K562 (cell line): ENCODE measurements at regions not wholly inside any gene's neighbourhood (a gene's known extent, or its start where the extent isn't known, plus 50 kb on each side); places are given as distances from the start of the nearest gene placed in this dataset.

Experiments
- ATAC-seq: fragments of 200-7000 bp; cut with Tn5 transposase; 3 replicates; pipeline ENCODE4 v1.9.1; 2020; ENCODE audit warnings: moderate library complexity
- BruUV-seq: library from RNA; stranded (reverse); fragments of 400-500 nt; replicated peaks from 2 replicates; lab custom pipeline; 2021; lab: Mats Ljungman, UMichigan
- CTCF ChIA-PET: fragments of 300-600 bp; formaldehyde crosslinking; extraction: SDS; loops from one replicate; lab custom pipeline; 2021; ENCODE audit warnings: low intra/inter-chr PET ratio; lab: Yijun Ruan, JAX
- POLR2A ChIA-PET: fragments of 300-600, 350-650 bp; sonication (Branson Sonifier 250); formaldehyde crosslinking; extraction: SDS; loops from one replicate; lab custom pipeline; 2021; ENCODE audit warnings: antibody characterized with exemption, inconsistent platforms; lab: Yijun Ruan, JAX
- DNase-seq, 4 experiments: peaks; one replicate each; pipeline versions ENCODE4 v3.0.0 to v3.0.0-alpha.2; 2011 to 2018; ENCODE audit warnings: low spot score in 3 of 4, mixed read lengths in 3 of 4; ENCODE audit errors: extremely low read depth in 1 of 4
- FAIRE-seq: peaks from 2 replicates; lab custom pipeline; 2011; peaks lifted over from hg19 to GRCh38; lab: Jason Lieb, UNC
- H2AFZ ChIP-seq: 2 replicates; pipeline ENCODE4 v1.6.0; 2011; ENCODE audit warnings: low read depth, low read length, control low read depth, inconsistent platforms
- H3K27ac ChIP-seq: fragments of 200-600 bp; 3 replicates; pipeline ENCODE4 v1.8.0; 2011; ENCODE audit warnings: low read depth, mild to moderate bottlenecking, control low read depth, inconsistent platforms, low read length, moderate library complexity, mixed read lengths; ENCODE audit errors: extremely low read depth
- H3K27me3 ChIP-seq, 2 experiments: fragments of 300-600 bp in 1 of 2; 2 replicates in 1 of 2; 3 replicates in 1 of 2; pipeline versions ENCODE4 v1.6.0 to v1.8.0; 2011; ENCODE audit warnings: inconsistent platforms in 2 of 2, low read length in 2 of 2, mild to moderate bottlenecking in 1 of 2, mixed read lengths in 1 of 2, moderate library complexity in 1 of 2; ENCODE audit not compliant: control insufficient read depth in 2 of 2, insufficient read depth in 2 of 2
- H3K36me3 ChIP-seq: fragments of 300-600 bp; 3 replicates; pipeline ENCODE4 v1.8.0; 2011; ENCODE audit warnings: mild to moderate bottlenecking, low read length, inconsistent platforms; ENCODE audit not compliant: control insufficient read depth, insufficient read depth
- H3K4me1 ChIP-seq, 2 experiments: fragments of 200-600 bp in 1 of 2; replicated peaks in 1 of 2; 2 replicates in 1 of 2; 3 replicates in 1 of 2; pipeline versions ENCODE4 v1.5.1 to v1.8.0; 2011; ENCODE audit warnings: inconsistent platforms in 2 of 2, low read length in 2 of 2, mild to moderate bottlenecking in 1 of 2, mixed read lengths in 1 of 2, moderate library complexity in 1 of 2; ENCODE audit not compliant: control insufficient read depth in 2 of 2, insufficient read depth in 2 of 2
- H3K4me2 ChIP-seq: 2 replicates; pipeline ENCODE4 v1.6.1; 2011; ENCODE audit warnings: low read length, control low read depth, inconsistent platforms, mixed read lengths; ENCODE audit not compliant: insufficient read depth
- H3K4me3 ChIP-seq: fragments of 200-600 bp; sonication (generic), shearing (Covaris generic); 2 replicates; pipeline ENCODE4 v1.5.1; 2016; ENCODE audit warnings: control low read depth, inconsistent platforms
- H3K79me2 ChIP-seq: fragments of 200-600 bp; 3 replicates; pipeline ENCODE4 v1.8.0; 2011; ENCODE audit warnings: low read length, inconsistent platforms; ENCODE audit not compliant: control insufficient read depth, insufficient read depth
- H3K9ac ChIP-seq, 2 experiments: 2 replicates each; pipeline versions ENCODE4 v1.6.0 to v1.6.1; 2011; ENCODE audit warnings: low read depth in 2 of 2, low read length in 2 of 2, control low read depth in 1 of 2, inconsistent platforms in 1 of 2, mild to moderate bottlenecking in 1 of 2, mixed read lengths in 1 of 2; ENCODE audit not compliant: insufficient read depth in 1 of 2
- H3K9me1 ChIP-seq: one replicate; pipeline ENCODE4 v1.6.0; 2011; ENCODE audit warnings: inconsistent platforms, mild to moderate bottlenecking, low read length, moderate library complexity; ENCODE audit not compliant: control insufficient read depth, insufficient read depth
- H3K9me3 ChIP-seq: replicated peaks from 2 replicates; pipeline ENCODE4 v1.5.1; 2011; ENCODE audit warnings: low read depth, low read length, inconsistent platforms; ENCODE audit not compliant: control insufficient read depth, insufficient read depth
- H4K20me1 ChIP-seq: replicated peaks from 2 replicates; pipeline ENCODE4 v1.6.1; 2011; ENCODE audit warnings: low read length, inconsistent platforms, mixed read lengths; ENCODE audit not compliant: control insufficient read depth, insufficient read depth
- CHCHD3 ChIP-seq: fragments of 250-450 bp; sonication (Bioruptor Pico); IDR thresholded peaks from 2 replicates; pipeline ENCODE4 v2.1.2; 2022; ENCODE audit warnings: mild to moderate bottlenecking
- ELK1 ChIP-seq: sonication (generic); formaldehyde crosslinking; IDR thresholded peaks from 2 replicates; pipeline ENCODE4 v1.8.1; 2022; ENCODE audit warnings: missing genetic modification reagents
- MCM7 ChIP-seq, 2 experiments: fragments of 450-650 bp; IDR thresholded peaks; 2 replicates each; pipeline ENCODE4 v1.6.1; 2016 to 2018
- NBN ChIP-seq: fragments of 450-650 bp; IDR thresholded peaks from 2 replicates; pipeline ENCODE4 v1.6.1; 2016; ENCODE audit warnings: low read depth, mild to moderate bottlenecking
- NR2F6 ChIP-seq: fragments of 450-650 bp; formaldehyde crosslinking; IDR thresholded peaks from 2 replicates; pipeline ENCODE4 v1.4.0; 2020; ENCODE audit warnings: mild to moderate bottlenecking
- OTX1 ChIP-seq: fragments of 450-650 bp; formaldehyde crosslinking; IDR thresholded peaks from 2 replicates; pipeline ENCODE4 v1.4.0; 2022; ENCODE audit warnings: mild to moderate bottlenecking
- RNF219 ChIP-seq: fragments of 250-450 bp; sonication (Bioruptor Pico); IDR thresholded peaks from 2 replicates; pipeline ENCODE4 v1.5.0; 2022; ENCODE audit warnings: mild to moderate bottlenecking
- SMARCA4 ChIP-seq: fragments of 450-650 bp; IDR thresholded peaks from 2 replicates; pipeline ENCODE4 v1.6.1; 2016
- SREBF1 ChIP-seq: fragments of 150-350 bp; IDR thresholded peaks from 2 replicates; pipeline ENCODE4 v1.6.1; 2014; ENCODE audit warnings: antibody characterized with exemption, low read depth, low read length, borderline replicate concordance
- SRF ChIP-seq, 2 experiments: fragments of 250-450, 450-650 bp in 1 of 2; sonication (Bioruptor Pico) in 1 of 2; sonication (generic) in 1 of 2; formaldehyde crosslinking; IDR thresholded peaks; 2 replicates each; pipeline versions ENCODE4 v1.5.0 to v1.5.1; 2020 to 2022; ENCODE audit warnings: mild to moderate bottlenecking in 1 of 2, missing genetic modification reagents in 1 of 2
- STAT5B ChIP-seq: fragments of 250-450 bp; sonication (Bioruptor Pico); IDR thresholded peaks from 2 replicates; pipeline ENCODE4 v1.8.0; 2021; ENCODE audit warnings: mild to moderate bottlenecking, inconsistent platforms
- ZNF124 ChIP-seq: sonication (generic); formaldehyde crosslinking; IDR thresholded peaks from 2 replicates; pipeline ENCODE4 v1.8.1; 2022; ENCODE audit warnings: missing genetic modification reagents
- ZNF384 ChIP-seq: IDR thresholded peaks from 2 replicates; pipeline ENCODE4 v1.6.1; 2012; ENCODE audit warnings: low read depth, low read length, improper control_type of control experiment
- ZNF699 ChIP-seq: fragments of 250-450 bp; sonication (Bioruptor Pico); IDR thresholded peaks from 2 replicates; pipeline ENCODE4 v1.8.0; 2021; ENCODE audit warnings: mild to moderate bottlenecking, moderate library complexity; ENCODE audit not compliant: insufficient replicate concordance
- ZNF780A ChIP-seq: fragments of 250-450 bp; sonication (Bioruptor Pico); IDR thresholded peaks from 2 replicates; pipeline ENCODE4 v1.5.0; 2021; ENCODE audit warnings: mild to moderate bottlenecking
- WGBS: fragments of 100-300 bp; shearing (Covaris generic); methylation state at CpG from one replicate; pipeline ENCODE4 v1.1.6; 2016; ENCODE audit warnings: low coverage, mixed read lengths; ENCODE audit not compliant: insufficient coverage; ENCODE audit errors: missing lambda C conversion rate; 5-methylcytosine and 5-hydroxymethylcytosine counted together
- in situ Hi-C: fragments of 300-500 bp; cut with MboI; formaldehyde crosslinking; loops from 4 replicates; pipeline ENCODE4 v1.15.0; 2018; ENCODE audit warnings: inconsistent platforms, mixed read lengths
- intact Hi-C: fragments of 100-400 bp; cut with micrococcal nuclease; formaldehyde crosslinking; loops from 2 replicates; pipeline ENCODE4 v1.14.2; 2022
- TF ChIP-seq, protein P1 (sequence below): IDR thresholded peaks from 2 replicates; pipeline ENCODE4 v1.6.1; 2016; ENCODE audit warnings: missing genetic modification characterization, missing compliant biosample characterization
- TF ChIP-seq, protein P2 (sequence below), 2 experiments: IDR thresholded peaks; 2 replicates each; pipeline ENCODE4 v1.6.1; 2012; ENCODE audit warnings: improper control_type of control experiment in 2 of 2, low read depth in 2 of 2, low read length in 2 of 2, borderline replicate concordance in 1 of 2

GRCh38 chr2:167859676-167860075 lies 387.7 kb downstream of the STK39 start:
- Histone ChIP-seq H3K79me2 (no peaks in the 10 kb centered on the region), H4K20me1 (no peaks in the 10 kb centered on the region), H3K27ac (no peak overlapping the region), H3K4me3 (no peak overlapping the region), H2AFZ (no peak overlapping the region), H3K4me2 (no peak overlapping the region), H3K27me3 (no peaks in the 10 kb centered on the region), H3K4me1 (no peaks in the 10 kb centered on the region), H3K9ac (no peak overlapping the region), H3K36me3 (peaks cover 97% of the 10 kb centered on the region), H3K9me3 (no peaks in the 10 kb centered on the region), H3K9me1 (no peaks in the 10 kb centered on the region)
- DNase-seq (no peak), FAIRE-seq (no peak), ATAC-seq (no peak)
- WGBS, result 63% methylated on average over 1 of the region's 1 CpG
- intact Hi-C loops, result no loop called here
- in situ Hi-C loops, result no loop called here
- BruUV-seq, result no TSS peak
- TF ChIP-seq OTX1 (CRISPR knock-in tag), result no peak
- TF ChIP-seq NR2F6, result no peak
- no peak for TF ChIP-seq ELK1 (CRISPR knock-in tag)
- TF ChIP-seq CHCHD3 (CRISPR knock-in tag), result no peak
- no peak for TF ChIP-seq SRF (CRISPR knock-in tag; IDR thresholded peaks at IDR 0.05)
- no peak for TF ChIP-seq ZNF384
- TF ChIP-seq SMARCA4, result no peak
- TF ChIP-seq, protein P1, sequence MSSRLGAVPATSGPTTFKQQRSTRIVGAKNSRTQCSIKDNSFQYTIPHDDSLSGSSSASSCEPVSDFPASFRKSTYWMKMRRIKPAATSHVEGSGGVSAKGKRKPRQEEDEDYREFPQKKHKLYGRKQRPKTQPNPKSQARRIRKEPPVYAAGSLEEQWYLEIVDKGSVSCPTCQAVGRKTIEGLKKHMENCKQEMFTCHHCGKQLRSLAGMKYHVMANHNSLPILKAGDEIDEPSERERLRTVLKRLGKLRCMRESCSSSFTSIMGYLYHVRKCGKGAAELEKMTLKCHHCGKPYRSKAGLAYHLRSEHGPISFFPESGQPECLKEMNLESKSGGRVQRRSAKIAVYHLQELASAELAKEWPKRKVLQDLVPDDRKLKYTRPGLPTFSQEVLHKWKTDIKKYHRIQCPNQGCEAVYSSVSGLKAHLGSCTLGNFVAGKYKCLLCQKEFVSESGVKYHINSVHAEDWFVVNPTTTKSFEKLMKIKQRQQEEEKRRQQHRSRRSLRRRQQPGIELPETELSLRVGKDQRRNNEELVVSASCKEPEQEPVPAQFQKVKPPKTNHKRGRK, result no peak
- no peak for TF ChIP-seq ZNF780A (CRISPR knock-in tag)
- TF ChIP-seq RNF219, result no peak
- TF ChIP-seq SREBF1, result no peak
- TF ChIP-seq NBN, result no peak
- no peak for TF ChIP-seq MCM7 (IDR thresholded peaks at IDR 0.05)
- no peak for TF ChIP-seq ZNF699 (CRISPR knock-in tag)
- TF ChIP-seq STAT5B (CRISPR knock-in tag), result no peak
- TF ChIP-seq ZNF124 (CRISPR knock-in tag), result no peak
- TF ChIP-seq, protein P2, sequence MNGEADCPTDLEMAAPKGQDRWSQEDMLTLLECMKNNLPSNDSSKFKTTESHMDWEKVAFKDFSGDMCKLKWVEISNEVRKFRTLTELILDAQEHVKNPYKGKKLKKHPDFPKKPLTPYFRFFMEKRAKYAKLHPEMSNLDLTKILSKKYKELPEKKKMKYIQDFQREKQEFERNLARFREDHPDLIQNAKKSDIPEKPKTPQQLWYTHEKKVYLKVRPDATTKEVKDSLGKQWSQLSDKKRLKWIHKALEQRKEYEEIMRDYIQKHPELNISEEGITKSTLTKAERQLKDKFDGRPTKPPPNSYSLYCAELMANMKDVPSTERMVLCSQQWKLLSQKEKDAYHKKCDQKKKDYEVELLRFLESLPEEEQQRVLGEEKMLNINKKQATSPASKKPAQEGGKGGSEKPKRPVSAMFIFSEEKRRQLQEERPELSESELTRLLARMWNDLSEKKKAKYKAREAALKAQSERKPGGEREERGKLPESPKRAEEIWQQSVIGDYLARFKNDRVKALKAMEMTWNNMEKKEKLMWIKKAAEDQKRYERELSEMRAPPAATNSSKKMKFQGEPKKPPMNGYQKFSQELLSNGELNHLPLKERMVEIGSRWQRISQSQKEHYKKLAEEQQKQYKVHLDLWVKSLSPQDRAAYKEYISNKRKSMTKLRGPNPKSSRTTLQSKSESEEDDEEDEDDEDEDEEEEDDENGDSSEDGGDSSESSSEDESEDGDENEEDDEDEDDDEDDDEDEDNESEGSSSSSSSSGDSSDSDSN (IDR thresholded peaks at IDR 0.05; ENCODE audit: borderline replicate concordance in 1 of 2, low read depth in 2 of 2, low read length in 2 of 2), result no peak
- POLR2A ChIA-PET, result interaction anchor here (0.9 to 2.4 kb wide), 2 partner anchors 82 to 838 kb away, joined by 3 to 9 read pairs; no protein-coding TSS in a partner anchor
- CTCF ChIA-PET, result no interaction called here
